OCI-LY3 (cell line): ENCODE measurements at regions not wholly inside any gene's neighbourhood (a gene's known extent, or its start where the extent isn't known, plus 50 kb on each side); places are given as distances from the start of the nearest gene placed in this dataset.

Experiments
- CTCF ChIP-seq: fragments of 200-600, 300-600 bp; sonication (generic); IDR thresholded peaks from 2 replicates; pipeline ENCODE4 v1.5.1; 2014; ENCODE audit warnings: antibody characterized with exemption, low read length, low read depth
- EZH2phosphoT487 ChIP-seq: fragments of 200-600 bp; shearing (Covaris generic); IDR thresholded peaks from 2 replicates; pipeline ENCODE4 v1.6.1; 2018; ENCODE audit warnings: antibody characterized with exemption, mixed run types, low read depth

GRCh38 chr4:28654618-28655017 is 1794.0 kb downstream of the STIM2 start:
- TF ChIP-seq CTCF: no peak
- no peak for TF ChIP-seq EZH2phosphoT487
